T-cell (primary cell): ENCODE measurements at regions not wholly inside any gene's neighbourhood (a gene's known extent, or its start where the extent isn't known, plus 50 kb on each side); places are given as distances from the start of the nearest gene placed in this dataset.
"Not testable (repeated sequence)": the region's sequence is repeated elsewhere in the genome, so short reads cannot be mapped to it uniquely, and the experiment has no call there.

Source experiments
- ATAC-seq, 4 experiments: fragments of 200-7000 bp in 3 of 4; fragments of 150-1000 bp in 1 of 4; cut with Tn5 transposase; replicated peaks in 1 of 4; 1 replicate in 3 of 4; 2 replicates in 1 of 4; pipeline ENCODE4 v1.10.0; 2021; ENCODE audit warnings: moderate library complexity in 3 of 4, mild to moderate bottlenecking in 2 of 4, moderate number of reproducible peaks in 1 of 4
- CTCF ChIA-PET, 2 donors: fragments of 300-600 bp; sonication (Branson Sonifier 250); formaldehyde crosslinking; loops; one replicate each; lab custom pipeline; 2022; ENCODE audit warnings: antibody characterized with exemption in 2 of 2; lab: Charles Lee
- POLR2A ChIA-PET, 2 donors: fragments of 300-600 bp; sonication (Branson Sonifier 250); formaldehyde crosslinking; loops; one replicate each; lab custom pipeline; 2022; ENCODE audit warnings: antibody characterized with exemption in 2 of 2; lab: Charles Lee
- DNase-seq, 35 experiments: peaks; one replicate each; pipeline versions ENCODE4 v3.0.0 to v3.0.0-alpha.2; 2013 to 2023
- H3K27ac ChIP-seq: one replicate; pipeline ENCODE4 v1.5.1; 2013; ENCODE audit warnings: low read length
- H3K27me3 ChIP-seq, 2 experiments: replicated peaks in 1 of 2; 1 replicate in 1 of 2; 2 replicates in 1 of 2; pipeline versions ENCODE4 v1.6.1 to v1.7.0; 2013; ENCODE audit warnings: low read length in 1 of 2, mixed read lengths in 1 of 2; ENCODE audit not compliant: control insufficient read depth in 2 of 2, insufficient read depth in 2 of 2; ENCODE audit errors: extremely low read depth in 1 of 2
- H3K36me3 ChIP-seq, 2 donors: 1 replicate in 1 of 2; 2 replicates in 1 of 2; pipeline versions ENCODE4 v1.6.1 to v1.7.0; 2013; ENCODE audit warnings: low read length in 1 of 2; ENCODE audit not compliant: control insufficient read depth in 2 of 2, insufficient read depth in 1 of 2; ENCODE audit errors: extremely low read depth in 1 of 2
- H3K4me1 ChIP-seq, 2 experiments: 1 replicate in 1 of 2; 2 replicates in 1 of 2; pipeline versions ENCODE4 v1.6.1 to v1.7.0; 2013; ENCODE audit warnings: low read length in 2 of 2, mixed read lengths in 1 of 2; ENCODE audit not compliant: insufficient read depth in 2 of 2, control insufficient read depth in 1 of 2; ENCODE audit errors: extremely low read depth in 1 of 2
- H3K4me3 ChIP-seq, 2 donors: 1 replicate in 1 of 2; 2 replicates in 1 of 2; pipeline versions ENCODE4 v1.5.1 to v1.7.0; 2013; ENCODE audit warnings: mild to moderate bottlenecking in 2 of 2, low read length in 1 of 2, moderate library complexity in 1 of 2; ENCODE audit not compliant: control insufficient read depth in 1 of 2; ENCODE audit errors: extremely low read depth in 1 of 2
- H3K9me3 ChIP-seq: 2 replicates; pipeline ENCODE4 v1.7.0; 2013
- H3K27ac Mint-ChIP-seq, 2 donors: one replicate each; pipeline ENCODE4 v1.8.0; 2020 to 2021; ENCODE audit warnings: mild to moderate bottlenecking in 2 of 2, mixed read lengths in 2 of 2
- H3K27me3 Mint-ChIP-seq, 2 donors: one replicate each; pipeline ENCODE4 v1.8.0; 2021 to 2022; ENCODE audit warnings: mixed read lengths in 2 of 2
- H3K36me3 Mint-ChIP-seq: one replicate; pipeline ENCODE4 v1.8.0; 2021; ENCODE audit warnings: mixed read lengths
- H3K4me1 Mint-ChIP-seq, 3 donors: one replicate each; pipeline ENCODE4 v1.8.0; 2020 to 2022; ENCODE audit warnings: mixed read lengths in 3 of 3, mild to moderate bottlenecking in 1 of 3
- H3K4me3 Mint-ChIP-seq, 3 donors: one replicate each; pipeline ENCODE4 v1.8.0; 2020 to 2022; ENCODE audit warnings: mild to moderate bottlenecking in 3 of 3, mixed read lengths in 3 of 3, moderate library complexity in 3 of 3
- H3K9me3 Mint-ChIP-seq, 3 donors: one replicate each; pipeline ENCODE4 v1.8.0; 2020 to 2022; ENCODE audit warnings: mixed read lengths in 3 of 3
- WGBS: methylation state at CpG from one replicate; pipeline ENCODE4 v1.1.5; 2013; ENCODE audit warnings: missing lambda C conversion rate; ENCODE audit not compliant: insufficient coverage; 5-methylcytosine and 5-hydroxymethylcytosine counted together

DNA sequence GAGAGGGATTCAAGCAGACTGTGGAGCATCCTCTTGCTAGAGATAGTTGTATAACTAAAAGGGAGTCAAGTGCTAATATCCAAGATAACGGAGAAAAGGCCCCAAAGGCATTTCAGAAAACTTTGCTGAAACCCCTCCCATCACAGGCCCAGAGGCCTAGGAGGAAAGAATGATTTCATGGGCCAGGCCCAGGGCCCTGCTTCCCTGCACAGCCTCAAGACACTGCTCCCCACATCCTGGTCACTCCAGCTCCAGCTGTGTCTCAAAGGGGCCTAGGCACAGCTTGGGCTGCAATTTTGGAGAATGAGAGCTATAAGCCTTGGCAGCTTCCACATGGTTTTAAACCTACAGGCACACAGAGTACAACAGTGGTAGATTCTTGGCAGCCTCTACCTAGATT lies 85.6 kb downstream of the OR13A1 start:
- Histone ChIP-seq H3K36me3 (no peaks in the 10 kb centered on the region), H3K9me3 (peaks cover 3% of the 10 kb centered on the region), H3K4me3 (no peak overlapping the region), H3K4me1 (no peaks in the 10 kb centered on the region), H3K27me3 (peaks cover 0 to 6% of the 10 kb centered on the region in 2 experiments), H3K27ac (no peak overlapping the region)
- Mint-ChIP-seq H3K36me3 (peaks cover 3% of the 10 kb centered on the region), H3K27me3 (peaks cover 10 to 41% of the 10 kb centered on the region in 2 donors), H3K4me3 (no peak overlapping the region), H3K4me1 (no peaks in the 10 kb centered on the region), H3K9me3 (peaks cover 7 to 17% (median 13%) of the 10 kb centered on the region in 3 donors), H3K27ac (no peak overlapping the region)
- no peak for ATAC-seq
- no peak for DNase-seq
- ChIA-PET CTCF (interaction anchor here in 1 of 2 donors (0.7 kb wide), 1 partner anchor 14 kb away, joined by 5 read pairs; no protein-coding TSS in a partner anchor), POLR2A (no interaction called here)
- no CpG with 5 or more reads among the region's 1 CpG for whole genome bisulfite sequencing

DNA sequence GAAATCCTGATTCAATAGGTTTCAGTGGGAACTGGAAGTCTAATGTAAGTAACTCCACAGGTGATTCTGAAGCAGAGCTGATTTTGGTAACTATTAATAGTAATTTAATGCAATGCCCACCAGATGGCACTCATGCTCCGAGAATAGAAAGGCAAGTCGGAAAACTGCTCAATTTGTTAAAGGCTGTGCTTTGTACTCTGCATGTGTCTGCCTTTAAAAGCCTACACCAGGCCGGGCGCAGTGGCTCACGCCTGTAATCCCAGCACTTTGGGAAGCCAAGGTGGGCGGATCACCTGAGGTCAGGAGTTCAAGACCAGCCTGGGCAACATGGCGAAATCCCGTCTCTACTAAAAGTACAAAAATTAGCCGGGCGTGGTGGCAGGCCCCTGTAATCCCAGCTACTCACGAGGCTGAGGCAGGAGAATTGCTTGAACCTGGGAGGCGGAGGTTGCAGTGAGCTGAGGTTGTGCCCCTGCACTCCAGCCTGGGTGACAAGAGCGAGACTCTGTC lies 80.1 kb downstream of the OR13A1 start:
- H3K9me3 ChIP-seq, H3K36me3 Mint-ChIP-seq, H3K27ac Mint-ChIP-seq, H3K9me3 Mint-ChIP-seq, H3K27me3 ChIP-seq, H3K4me3 Mint-ChIP-seq, H3K4me3 ChIP-seq, H3K27ac ChIP-seq, POLR2A ChIA-PET, H3K36me3 ChIP-seq, H3K4me1 ChIP-seq: not testable (repeated sequence)
- CTCF ChIA-PET = interaction anchor here (0.5 to 1.8 kb wide), 13 partner anchors 9 to 993 kb away, joined by 3 to 7 read pairs (median 3); no protein-coding TSS in a partner anchor
- 53% methylated on average over 8 of the region's 13 CpGs for WGBS
- DNase-seq (peak; percentile 3 to 82 (median 47)), ATAC-seq (peak; percentile 35 to 72 (median 52))
- Mint-ChIP-seq H3K4me1 (peaks cover 6 to 11% (median 7%) of the 10 kb centered on the region in 3 donors), H3K27me3 (peaks cover 7 to 10% of the 10 kb centered on the region in 2 donors)

DNA sequence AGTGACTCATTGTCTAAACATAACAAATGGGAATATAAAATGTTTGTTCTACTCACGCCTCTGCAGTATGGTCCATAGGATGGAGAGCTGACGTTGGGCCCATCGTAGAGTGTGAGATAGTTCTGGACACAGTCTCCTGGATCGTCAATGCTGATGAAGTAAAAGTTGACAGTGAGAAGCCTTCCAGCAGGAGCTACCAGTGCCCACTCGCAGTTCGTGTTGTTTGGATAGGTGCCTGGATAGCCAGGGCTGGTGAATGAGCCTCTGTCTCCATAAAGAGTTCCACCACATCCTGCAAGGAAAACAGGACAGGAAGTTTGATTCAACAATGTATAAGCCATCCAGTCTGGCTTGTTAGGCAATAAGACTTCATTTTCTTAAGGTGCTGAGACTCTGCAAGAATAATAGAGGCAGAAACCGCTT lies 79.6 kb downstream of the OR13A1 start:
- POLR2A ChIA-PET = no interaction called here

DNA sequence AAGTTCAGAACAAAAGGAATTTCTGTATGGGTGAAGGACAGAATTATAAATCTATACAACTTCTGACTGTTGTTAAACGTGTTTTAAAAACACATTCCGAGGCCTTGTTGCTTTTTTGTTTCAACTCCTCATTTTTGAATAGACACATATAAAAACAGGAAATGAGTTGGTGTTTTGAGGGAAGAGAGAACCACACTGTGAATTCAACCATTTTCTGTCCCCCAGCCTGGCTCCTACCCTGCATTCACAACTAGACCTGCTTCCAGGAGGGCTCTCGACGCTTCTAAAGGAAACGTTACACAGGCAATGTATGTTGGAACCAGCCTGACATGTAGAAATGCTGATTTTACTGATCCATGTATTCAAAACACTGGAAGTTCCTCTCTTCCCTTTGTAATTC lies 76.5 kb downstream of the OR13A1 start:
- POLR2A ChIA-PET = no interaction called here
- peaks cover 0 to 16% of the 10 kb centered on the region in 2 experiments for H3K4me1 ChIP-seq
- Mint-ChIP-seq H3K27me3 (peaks cover 0 to 3% of the 10 kb centered on the region in 2 donors), H3K4me3 (no peak overlapping the region), H3K9me3 (no peaks in the 10 kb centered on the region), H3K27ac (no peak overlapping the region), H3K4me1 (peaks cover 16 to 24% (median 18%) of the 10 kb centered on the region in 3 donors), H3K36me3 (no peaks in the 10 kb centered on the region)
- CTCF ChIA-PET = no interaction called here
- no peaks in the 10 kb centered on the region for H3K36me3 ChIP-seq
- no peak overlapping the region for H3K27ac ChIP-seq
- H3K4me3 ChIP-seq = no peak overlapping the region
- DNase-seq = no peak
- no peaks in the 10 kb centered on the region for H3K9me3 ChIP-seq
- no peaks in the 10 kb centered on the region for H3K27me3 ChIP-seq
- WGBS = 50% methylated on average over 2 of the region's 5 CpGs
- no peak for ATAC-seq

More for the DNA sequence above, 79.6 kb downstream of the OR13A1 start:
- H3K27me3 Mint-ChIP-seq = peaks cover 7 to 10% of the 10 kb centered on the region in 2 donors
- no peak overlapping the region for H3K4me3 ChIP-seq
- CTCF ChIA-PET = interaction anchor here (0.6 to 1.8 kb wide), 8 partner anchors 9 to 992 kb away, joined by 3 to 7 read pairs (median 4); no protein-coding TSS in a partner anchor
- no peak overlapping the region for H3K27ac Mint-ChIP-seq
- no peak overlapping the region for H3K27ac ChIP-seq
- 90% methylated on average over 4 of the region's 7 CpGs for WGBS
- no peaks in the 10 kb centered on the region for H3K36me3 ChIP-seq
- ATAC-seq (no peak), DNase-seq (no peak)
- H3K4me3 Mint-ChIP-seq = no peak overlapping the region
- no peaks in the 10 kb centered on the region for H3K27me3 ChIP-seq
- H3K9me3 Mint-ChIP-seq = no peaks in the 10 kb centered on the region
- H3K4me1 ChIP-seq = peaks cover 0 to 5% of the 10 kb centered on the region in 2 experiments
- H3K9me3 ChIP-seq = no peaks in the 10 kb centered on the region
- peaks cover 6 to 11% (median 7%) of the 10 kb centered on the region in 3 donors for H3K4me1 Mint-ChIP-seq
- no peaks in the 10 kb centered on the region for H3K36me3 Mint-ChIP-seq

DNA sequence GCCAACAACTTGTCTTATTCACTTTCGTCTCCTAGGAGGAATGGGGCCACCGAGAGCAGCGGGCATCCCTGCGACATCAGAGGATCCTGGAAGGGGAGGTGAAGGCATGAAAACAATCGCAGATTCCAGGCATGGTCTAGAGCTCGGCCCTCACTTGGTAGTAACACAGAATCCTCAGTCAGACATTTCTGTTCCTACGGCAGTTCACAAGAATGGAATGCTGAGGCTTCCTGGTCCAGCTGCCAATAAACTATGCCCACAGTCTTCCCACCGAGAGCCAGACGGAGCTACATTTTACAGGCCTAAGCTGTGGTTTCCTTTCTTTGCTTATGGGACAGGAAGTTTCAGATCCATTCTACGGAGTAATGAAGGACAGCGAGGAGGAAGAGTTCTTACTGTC lies 75.8 kb downstream of the OR13A1 start:
- Histone ChIP-seq H3K4me1 (peaks cover 0 to 16% of the 10 kb centered on the region in 2 experiments), H3K27me3 (no peaks in the 10 kb centered on the region), H3K27ac (no peak overlapping the region), H3K4me3 (no peak overlapping the region), H3K9me3 (no peaks in the 10 kb centered on the region), H3K36me3 (no peaks in the 10 kb centered on the region)
- POLR2A ChIA-PET = no interaction called here
- CTCF ChIA-PET = interaction anchor here in 1 of 2 donors (3.2 kb wide), 1 partner anchor 13 kb away, joined by 17 read pairs; no protein-coding TSS in a partner anchor
- no peak for DNase-seq
- Mint-ChIP-seq H3K4me3 (no peak overlapping the region), H3K36me3 (no peaks in the 10 kb centered on the region), H3K9me3 (no peaks in the 10 kb centered on the region), H3K4me1 (peaks cover 16 to 24% (median 18%) of the 10 kb centered on the region in 3 donors), H3K27ac (no peak overlapping the region), H3K27me3 (no peaks in the 10 kb centered on the region)
- WGBS = 84% methylated on average over 10 of the region's 11 CpGs
- no peak for ATAC-seq

DNA sequence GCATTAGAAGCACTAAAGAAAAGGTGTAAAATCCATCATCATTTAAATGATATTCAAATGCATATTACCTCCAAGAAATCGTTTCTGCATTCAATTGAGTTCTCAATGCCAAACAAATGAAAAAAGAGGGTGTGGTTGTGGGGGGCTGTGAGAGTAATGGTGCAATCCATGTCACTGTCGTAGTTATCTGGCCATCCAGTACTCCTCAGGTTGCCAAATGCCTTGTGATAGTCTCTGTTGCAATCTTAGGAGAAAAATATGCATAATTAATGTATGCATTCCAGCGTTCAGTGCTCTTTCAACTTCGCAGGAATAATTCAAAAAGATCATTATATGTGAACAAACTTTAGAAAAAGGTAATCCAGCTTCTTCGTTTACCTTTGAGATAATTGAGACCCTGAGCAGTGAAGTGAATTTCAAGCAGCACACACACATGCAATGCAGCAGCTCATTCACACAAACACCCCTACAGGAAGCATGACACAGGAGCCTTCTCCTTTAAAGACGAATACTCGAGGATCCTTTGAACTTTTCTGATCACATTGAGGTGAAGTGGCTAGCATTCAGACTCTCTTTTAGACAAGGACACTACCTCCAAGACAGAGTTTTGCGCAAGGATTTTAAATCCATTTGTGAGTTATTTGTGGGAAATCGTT lies 73.4 kb downstream of the OR13A1 start:
- ChIA-PET POLR2A (no interaction called here), CTCF (interaction anchor here (0.8 to 3.2 kb wide), 2 partner anchors 8 to 10 kb away, joined by 3 to 17 read pairs; no protein-coding TSS in a partner anchor)
- Histone ChIP-seq H3K27me3 (no peaks in the 10 kb centered on the region), H3K4me1 (peaks cover 0 to 16% of the 10 kb centered on the region in 2 experiments), H3K4me3 (no peak overlapping the region), H3K36me3 (no peaks in the 10 kb centered on the region), H3K27ac (no peak overlapping the region), H3K9me3 (no peaks in the 10 kb centered on the region)
- Mint-ChIP-seq H3K4me1 (peaks cover 16 to 24% (median 18%) of the 10 kb centered on the region in 3 donors), H3K27ac (no peak overlapping the region), H3K27me3 (no peaks in the 10 kb centered on the region), H3K36me3 (no peaks in the 10 kb centered on the region), H3K9me3 (no peaks in the 10 kb centered on the region), H3K4me3 (no peak overlapping the region)
- no peak for ATAC-seq
- DNase-seq = no peak
- 50% methylated on average over 1 of the region's 9 CpGs for WGBS
